Activated T-cell treated with anti-CD3 and anti-CD28 coated beads, Interleukin-2, amount 50 U/mL, for 4 hours (primary cell): ENCODE measurements at regions not wholly inside any gene's neighbourhood (a gene's known extent, or its start where the extent isn't known, plus 50 kb on each side); places are given as distances from the start of the nearest gene placed in this dataset.
"Not testable (repeated sequence)": the region's sequence is repeated elsewhere in the genome, so short reads cannot be mapped to it uniquely, and the experiment has no call there.

Experiments
- ATAC-seq, 2 donors: fragments of 200-7000 bp; cut with Tn5 transposase; one replicate each; pipeline ENCODE4 v1.10.0; 2021
- DNase-seq: peaks from one replicate; pipeline ENCODE4 v3.0.0-alpha.2; 2020
- H3K27me3 Mint-ChIP-seq: one replicate; pipeline ENCODE4 v1.8.0; 2021; ENCODE audit warnings: low read depth, mixed read lengths
- H3K36me3 Mint-ChIP-seq: one replicate; pipeline ENCODE4 v1.8.0; 2022; ENCODE audit warnings: mixed read lengths; ENCODE audit not compliant: insufficient read depth
- H3K4me1 Mint-ChIP-seq: one replicate; pipeline ENCODE4 v1.8.0; 2021; ENCODE audit warnings: low read depth, mixed read lengths
- H3K4me3 Mint-ChIP-seq: one replicate; pipeline ENCODE4 v1.8.0; 2021; ENCODE audit warnings: mild to moderate bottlenecking, moderate library complexity, mixed read lengths
- H3K9me3 Mint-ChIP-seq: one replicate; pipeline ENCODE4 v1.8.0; 2021; ENCODE audit warnings: mixed read lengths

GRCh38 chr11:106309070-106309684, 231.7 kb downstream of the AASDHPPT start:
- no peak for ATAC-seq
- no peaks in the 10 kb centered on the region for H3K4me1 Mint-ChIP-seq

GRCh38 chr11:106311531-106312230, 234.2 kb downstream of the AASDHPPT start:
- Mint-ChIP-seq H3K27me3 (no peaks in the 10 kb centered on the region), H3K4me1 (no peaks in the 10 kb centered on the region), H3K4me3 (no peak overlapping the region), H3K36me3 (no peaks in the 10 kb centered on the region), H3K9me3 (no peaks in the 10 kb centered on the region)
- DNase-seq: no peak
- no peak for ATAC-seq

More at GRCh38 chr11:106309070-106309684, 231.7 kb downstream of the AASDHPPT start:
- no peak for DNase-seq
- H3K36me3 Mint-ChIP-seq: no peaks in the 10 kb centered on the region
- H3K27me3 Mint-ChIP-seq: no peaks in the 10 kb centered on the region
- no peak overlapping the region for H3K4me3 Mint-ChIP-seq
- peaks cover 9% of the 10 kb centered on the region for H3K9me3 Mint-ChIP-seq

GRCh38 chr11:106317208-106317773, 239.8 kb downstream of the AASDHPPT start:
- H3K27me3 Mint-ChIP-seq, ATAC-seq, H3K36me3 Mint-ChIP-seq, DNase-seq, H3K9me3 Mint-ChIP-seq, H3K4me3 Mint-ChIP-seq, H3K4me1 Mint-ChIP-seq: not testable (repeated sequence)

- Mint-ChIP-seq H3K4me1 (no peaks in the 10 kb centered on the region), H3K27me3 (no peaks in the 10 kb centered on the region)
- no peak for DNase-seq
Observed at GRCh38 chr11:106321601-106322000, 244.1 kb downstream of the AASDHPPT start.

GRCh38 chr11:106322106-106322505, 244.6 kb downstream of the AASDHPPT start:
- Mint-ChIP-seq H3K4me1 (no peaks in the 10 kb centered on the region), H3K9me3 (peaks cover 4% of the 10 kb centered on the region), H3K27me3 (no peaks in the 10 kb centered on the region), H3K4me3 (no peak overlapping the region), H3K36me3 (no peaks in the 10 kb centered on the region)
- DNase-seq: no peak
- no peak for ATAC-seq

More at GRCh38 chr11:106321601-106322000, 244.1 kb downstream of the AASDHPPT start:
- Mint-ChIP-seq H3K36me3 (no peaks in the 10 kb centered on the region), H3K9me3 (peaks cover 4% of the 10 kb centered on the region), H3K4me3 (no peak overlapping the region)
- ATAC-seq: no peak

- peaks cover 10% of the 10 kb centered on the region for H3K9me3 Mint-ChIP-seq
- no peaks in the 10 kb centered on the region for H3K36me3 Mint-ChIP-seq
- no peaks in the 10 kb centered on the region for H3K27me3 Mint-ChIP-seq
- DNase-seq (no peak), ATAC-seq (no peak)
- no peaks in the 10 kb centered on the region for H3K4me1 Mint-ChIP-seq
- H3K4me3 Mint-ChIP-seq: no peak overlapping the region
Observed at GRCh38 chr11:106326087-106326486, 248.6 kb downstream of the AASDHPPT start.

GRCh38 chr11:106327134-106327533, 249.7 kb downstream of the AASDHPPT start:
- ATAC-seq (no peak), DNase-seq (no peak)
- Mint-ChIP-seq H3K36me3 (no peaks in the 10 kb centered on the region), H3K4me1 (no peaks in the 10 kb centered on the region), H3K9me3 (peaks cover 7% of the 10 kb centered on the region), H3K4me3 (no peak overlapping the region), H3K27me3 (no peaks in the 10 kb centered on the region)

- DNase-seq: no peak
- H3K27me3 Mint-ChIP-seq: no peaks in the 10 kb centered on the region
- H3K9me3 Mint-ChIP-seq: peaks cover 7% of the 10 kb centered on the region
- ATAC-seq: no peak
- no peaks in the 10 kb centered on the region for H3K36me3 Mint-ChIP-seq
- H3K4me1 Mint-ChIP-seq: no peaks in the 10 kb centered on the region
- no peak overlapping the region for H3K4me3 Mint-ChIP-seq
Observed at GRCh38 chr11:106327637-106328036, 250.2 kb downstream of the AASDHPPT start.

- H3K4me1 Mint-ChIP-seq: no peaks in the 10 kb centered on the region
- no peak overlapping the region for H3K4me3 Mint-ChIP-seq
- no peaks in the 10 kb centered on the region for H3K36me3 Mint-ChIP-seq
Observed at GRCh38 chr11:106329273-106330018, 252.0 kb downstream of the AASDHPPT start.

GRCh38 chr11:106331176-106331575, 253.7 kb downstream of the AASDHPPT start:
- Mint-ChIP-seq H3K27me3 (no peaks in the 10 kb centered on the region), H3K36me3 (no peaks in the 10 kb centered on the region), H3K4me1 (no peaks in the 10 kb centered on the region), H3K9me3 (peaks cover 12% of the 10 kb centered on the region), H3K4me3 (no peak overlapping the region)
- DNase-seq (no peak), ATAC-seq (no peak)

More at GRCh38 chr11:106329273-106330018, 252.0 kb downstream of the AASDHPPT start:
- Mint-ChIP-seq H3K27me3 (no peaks in the 10 kb centered on the region), H3K9me3 (peaks cover 12% of the 10 kb centered on the region)
- no peak for DNase-seq
- ATAC-seq: no peak

- DNase-seq (no peak), ATAC-seq (no peak)
- Mint-ChIP-seq H3K4me1 (no peaks in the 10 kb centered on the region), H3K9me3 (peaks cover 12% of the 10 kb centered on the region), H3K36me3 (no peaks in the 10 kb centered on the region), H3K27me3 (no peaks in the 10 kb centered on the region), H3K4me3 (no peak overlapping the region)
Observed at GRCh38 chr11:106333678-106334077, 256.2 kb downstream of the AASDHPPT start.

- Mint-ChIP-seq H3K4me1 (no peaks in the 10 kb centered on the region), H3K36me3 (no peaks in the 10 kb centered on the region), H3K4me3 (no peak overlapping the region), H3K9me3 (no peaks in the 10 kb centered on the region), H3K27me3 (no peaks in the 10 kb centered on the region)
- no peak for DNase-seq
- no peak for ATAC-seq
Observed at GRCh38 chr11:106344394-106344793, 266.9 kb downstream of the AASDHPPT start.

- no peak overlapping the region for H3K4me3 Mint-ChIP-seq
- peaks cover 3% of the 10 kb centered on the region for H3K9me3 Mint-ChIP-seq
- no peak for ATAC-seq
- no peaks in the 10 kb centered on the region for H3K4me1 Mint-ChIP-seq
- no peaks in the 10 kb centered on the region for H3K27me3 Mint-ChIP-seq
- no peaks in the 10 kb centered on the region for H3K36me3 Mint-ChIP-seq
- DNase-seq: no peak
Observed at GRCh38 chr11:106344966-106345365, 267.5 kb downstream of the AASDHPPT start.

GRCh38 chr11:106353031-106353430, 275.6 kb downstream of the AASDHPPT start:
- Mint-ChIP-seq H3K36me3 (no peaks in the 10 kb centered on the region), H3K4me1 (no peaks in the 10 kb centered on the region), H3K4me3 (no peak overlapping the region), H3K27me3 (no peaks in the 10 kb centered on the region), H3K9me3 (peaks cover 7% of the 10 kb centered on the region)
- no peak for ATAC-seq
- no peak for DNase-seq
